DMS153 treated with DMSO at 0.1 percent for 48 hours (cell line): ENCODE measurements at regions not wholly inside any gene's neighbourhood (a gene's known extent, or its start where the extent isn't known, plus 50 kb on each side); places are given as distances from the start of the nearest gene placed in this dataset.

Source experiments
- DNase-seq: peaks from one replicate; lab custom pipeline; 2025; ENCODE audit not compliant: unreplicated experiment; lab: John Stamatoyannopoulos, UW

- no peak for DNase-seq
Observed at GRCh38 chr6:99080191-99080590, 132.4 kb upstream of the FBXL4 start.

- no peak for DNase-seq
Observed at GRCh38 chr6:99079058-99079457, 131.3 kb upstream of the FBXL4 start.

GRCh38 chr6:99073223-99073622 lies 125.5 kb upstream of the FBXL4 start:
- DNase-seq, result no peak

GRCh38 chr6:99066044-99066443 lies 118.3 kb upstream of the FBXL4 start:
- no peak for DNase-seq

- no peak for DNase-seq
Observed at GRCh38 chr6:99064834-99065233, 117.1 kb upstream of the FBXL4 start.

- no peak for DNase-seq
Observed at GRCh38 chr6:99036672-99037071, 88.9 kb upstream of the FBXL4 start.

- no peak for DNase-seq
Observed at GRCh38 chr6:99032396-99032795, 84.7 kb upstream of the FBXL4 start.

- no peak for DNase-seq
Observed at GRCh38 chr6:99031957-99032356, 84.2 kb upstream of the FBXL4 start.

- no peak for DNase-seq
Observed at GRCh38 chr6:99030915-99031314, 83.2 kb upstream of the FBXL4 start.

- DNase-seq, result no peak
Observed at GRCh38 chr6:99026135-99026534, 78.4 kb upstream of the FBXL4 start.

GRCh38 chr6:99024089-99024488 lies 76.3 kb upstream of the FBXL4 start:
- DNase-seq, result no peak

- no peak for DNase-seq
Observed at GRCh38 chr6:99022039-99022609, 74.4 kb upstream of the FBXL4 start.

GRCh38 chr6:99019381-99019780 lies 71.6 kb upstream of the FBXL4 start:
- no peak for DNase-seq

GRCh38 chr6:99017150-99017549 lies 69.4 kb upstream of the FBXL4 start:
- DNase-seq, result no peak

GRCh38 chr6:99016355-99016754 lies 68.6 kb upstream of the FBXL4 start:
- DNase-seq, result no peak

- DNase-seq, result no peak
Observed at GRCh38 chr6:99014061-99014460, 66.3 kb upstream of the FBXL4 start.

- DNase-seq, result no peak
Observed at GRCh38 chr6:99013661-99014060, 65.9 kb upstream of the FBXL4 start.

GRCh38 chr6:99013145-99013544 lies 65.4 kb upstream of the FBXL4 start:
- no peak for DNase-seq

GRCh38 chr6:99011151-99011550 lies 63.4 kb upstream of the FBXL4 start:
- DNase-seq, result no peak

- no peak for DNase-seq
Observed at GRCh38 chr6:99002831-99003230, 55.1 kb upstream of the FBXL4 start.

- no peak for DNase-seq
Observed at GRCh38 chr6:98998103-98998502, 50.4 kb upstream of the FBXL4 start.
